Stomach smooth muscle (tissue), 2 donors: ENCODE measurements at regions not wholly inside any gene's neighbourhood (a gene's known extent, or its start where the extent isn't known, plus 50 kb on each side); places are given as distances from the start of the nearest gene placed in this dataset.
"Not testable (repeated sequence)": the region's sequence is repeated elsewhere in the genome, so short reads cannot be mapped to it uniquely, and the experiment has no call there.

ENCODE experiments used
- H3K27ac ChIP-seq: one replicate; pipeline ENCODE4 v1.7.0; 2013; ENCODE audit warnings: mild to moderate bottlenecking, low read length, inconsistent platforms
- H3K27me3 ChIP-seq, 2 donors: one replicate each; pipeline ENCODE4 v1.7.0; 2013; ENCODE audit warnings: low read length in 2 of 2; ENCODE audit not compliant: insufficient read depth in 2 of 2, control insufficient read depth in 1 of 2
- H3K36me3 ChIP-seq, 2 donors: one replicate each; pipeline ENCODE4 v1.7.0; 2013; ENCODE audit warnings: low read length in 2 of 2; ENCODE audit not compliant: control insufficient read depth in 2 of 2, insufficient read depth in 2 of 2
- H3K4me1 ChIP-seq: one replicate; pipeline ENCODE4 v1.7.0; 2013; ENCODE audit warnings: low read length; ENCODE audit not compliant: control insufficient read depth, insufficient read depth
- H3K4me3 ChIP-seq, 2 donors: one replicate each; pipeline ENCODE4 v1.7.0; 2013; ENCODE audit warnings: low read length in 2 of 2
- H3K9ac ChIP-seq, 2 donors: one replicate each; pipeline ENCODE4 v1.7.0; 2013; ENCODE audit warnings: low read length in 2 of 2, mild to moderate bottlenecking in 1 of 2
- H3K9me3 ChIP-seq, 2 donors: one replicate each; pipeline ENCODE4 v1.7.0; 2013; ENCODE audit warnings: low read length in 2 of 2; ENCODE audit not compliant: control insufficient read depth in 2 of 2
- donor health status: healthy.
- donor health status: Pancreatic carcinoma.

DNA sequence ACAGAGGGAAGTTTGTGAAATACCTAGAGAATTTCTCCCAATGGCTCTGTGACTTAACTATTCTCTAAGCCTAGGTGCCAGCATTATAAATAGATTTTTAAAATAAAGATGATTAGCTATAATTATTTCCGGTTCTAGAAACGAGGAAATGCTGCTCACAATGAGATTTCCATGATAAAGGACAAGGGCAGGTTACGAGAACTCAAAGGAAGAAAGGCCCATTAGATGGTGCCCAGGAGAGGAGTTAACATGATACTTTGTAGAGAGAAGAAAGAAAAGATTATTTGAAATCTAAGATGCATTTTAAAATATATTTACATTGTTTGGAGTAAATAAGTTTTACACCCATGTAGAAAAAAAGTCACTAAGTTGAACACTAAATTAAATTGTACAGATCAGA, 538.3 kb upstream of the PTGER4 start:
- no peak overlapping the region for H3K9ac ChIP-seq
- no peak overlapping the region for H3K27ac ChIP-seq
- no peak overlapping the region for H3K4me3 ChIP-seq
- peaks cover 0 to 3% of the 10 kb centered on the region in 2 donors for H3K9me3 ChIP-seq
- H3K36me3 ChIP-seq, result no peaks in the 10 kb centered on the region
- no peaks in the 10 kb centered on the region for H3K27me3 ChIP-seq
- H3K4me1 ChIP-seq, result no peaks in the 10 kb centered on the region

DNA sequence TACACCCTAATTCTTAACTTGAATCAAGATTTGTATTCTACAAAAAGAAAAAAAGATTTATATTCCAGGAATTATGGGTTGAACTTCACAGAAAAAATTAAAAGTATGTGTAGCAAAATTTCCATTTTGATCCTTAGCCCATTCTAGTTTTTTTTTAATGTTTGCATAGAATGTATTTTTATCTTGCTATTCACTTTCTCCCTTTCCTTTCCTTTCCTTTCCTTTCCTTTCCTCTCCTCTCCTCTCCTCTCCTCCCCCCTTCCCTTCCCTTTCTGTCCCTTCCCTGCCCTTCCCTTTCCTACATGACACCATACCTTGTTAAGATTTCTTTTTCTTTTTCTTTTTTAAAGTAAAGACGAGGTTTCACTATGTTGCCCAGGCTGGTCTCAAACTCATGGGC, 542.5 kb upstream of the PTGER4 start:
- no peaks in the 10 kb centered on the region for H3K9me3 ChIP-seq
- no peaks in the 10 kb centered on the region for H3K27me3 ChIP-seq
- H3K27ac ChIP-seq, result no peak overlapping the region
- no peaks in the 10 kb centered on the region for H3K4me1 ChIP-seq
- no peaks in the 10 kb centered on the region for H3K36me3 ChIP-seq
- H3K4me3 ChIP-seq, result no peak overlapping the region
- H3K9ac ChIP-seq, result no peak overlapping the region

DNA sequence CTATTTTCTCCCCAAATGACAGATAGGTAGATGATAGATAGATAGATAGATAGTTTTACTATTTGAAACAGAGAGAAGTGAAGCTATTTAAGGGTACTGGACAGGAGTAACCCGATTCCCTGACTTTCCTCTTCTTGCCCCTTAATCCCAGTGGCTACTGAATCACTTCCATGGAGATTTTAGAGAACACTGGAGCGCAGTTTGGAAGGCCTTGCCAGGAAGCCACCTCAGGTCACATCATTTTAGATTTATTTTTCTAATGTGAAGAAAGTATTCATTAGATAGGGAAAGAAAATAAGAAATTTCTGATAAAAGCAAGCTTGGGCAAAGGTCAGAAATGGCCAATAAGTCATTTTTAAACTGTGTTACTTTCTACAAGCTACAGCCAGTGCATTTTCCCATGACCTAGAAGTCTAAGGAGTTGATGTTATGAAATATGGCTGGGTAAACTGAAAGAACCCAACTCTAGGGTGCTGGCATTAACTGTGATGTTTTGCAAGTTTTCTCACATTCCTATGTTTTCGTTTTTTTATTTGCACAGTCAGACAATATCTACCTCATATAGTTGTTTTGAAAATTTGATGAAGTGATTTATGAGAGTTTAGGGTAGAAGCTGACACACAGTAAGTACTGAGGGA, 544.7 kb upstream of the PTGER4 start:
- no peaks in the 10 kb centered on the region for H3K9me3 ChIP-seq
- no peak overlapping the region for H3K9ac ChIP-seq
- no peaks in the 10 kb centered on the region for H3K36me3 ChIP-seq
- no peaks in the 10 kb centered on the region for H3K27me3 ChIP-seq
- H3K27ac ChIP-seq, result no peak overlapping the region
- no peaks in the 10 kb centered on the region for H3K4me1 ChIP-seq
- no peak overlapping the region for H3K4me3 ChIP-seq

DNA sequence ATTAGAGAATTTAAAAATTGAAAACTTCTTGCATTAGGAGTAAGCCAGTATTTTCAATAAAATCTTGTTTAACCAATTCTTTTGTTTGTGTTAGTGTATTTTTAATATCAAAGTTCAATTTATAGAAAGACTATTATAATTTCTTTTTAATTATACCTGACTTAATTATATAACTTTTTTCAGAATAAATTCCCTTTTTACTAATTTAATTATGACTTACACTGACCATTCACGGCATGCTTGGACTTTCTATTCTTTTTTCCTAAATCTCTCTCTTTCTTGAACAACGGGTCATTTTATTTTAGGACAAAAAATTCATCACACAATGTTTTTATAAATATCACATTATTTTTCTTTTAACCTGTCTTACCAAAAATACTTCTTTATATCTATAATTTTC, 555.3 kb upstream of the PTGER4 start:
- H3K4me3 ChIP-seq, result no peak overlapping the region
- H3K9me3 ChIP-seq, result peaks cover 0 to 2% of the 10 kb centered on the region in 2 donors
- no peaks in the 10 kb centered on the region for H3K27me3 ChIP-seq
- no peaks in the 10 kb centered on the region for H3K36me3 ChIP-seq
- no peak overlapping the region for H3K27ac ChIP-seq
- no peaks in the 10 kb centered on the region for H3K4me1 ChIP-seq
- H3K9ac ChIP-seq, result no peak overlapping the region

DNA sequence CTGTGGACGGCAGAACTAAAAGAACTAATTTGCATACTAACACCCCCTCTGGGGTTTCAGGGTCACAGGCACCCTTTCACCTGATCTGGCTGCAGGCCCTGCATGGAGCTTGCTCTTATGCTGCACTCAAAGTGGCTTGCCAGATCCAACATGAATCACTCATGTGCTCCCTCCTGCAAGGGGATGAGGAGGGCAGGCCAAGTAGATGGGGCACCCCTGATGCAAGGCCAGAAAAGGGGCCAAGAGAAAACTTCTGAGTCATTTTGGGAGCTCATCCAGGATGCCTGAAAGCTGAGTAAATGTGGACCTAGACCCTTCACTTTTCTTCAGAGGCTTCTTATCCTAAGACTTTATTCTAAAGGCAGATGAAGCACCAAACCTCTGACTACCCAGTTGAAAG, 558.5 kb upstream of the PTGER4 start:
- no peak overlapping the region for H3K9ac ChIP-seq
- H3K9me3 ChIP-seq, result peaks cover 0 to 2% of the 10 kb centered on the region in 2 donors
- H3K4me3 ChIP-seq, result no peak overlapping the region
- H3K27me3 ChIP-seq, result no peaks in the 10 kb centered on the region
- H3K36me3 ChIP-seq, result no peaks in the 10 kb centered on the region
- H3K4me1 ChIP-seq, result no peaks in the 10 kb centered on the region
- H3K27ac ChIP-seq, result no peak overlapping the region

DNA sequence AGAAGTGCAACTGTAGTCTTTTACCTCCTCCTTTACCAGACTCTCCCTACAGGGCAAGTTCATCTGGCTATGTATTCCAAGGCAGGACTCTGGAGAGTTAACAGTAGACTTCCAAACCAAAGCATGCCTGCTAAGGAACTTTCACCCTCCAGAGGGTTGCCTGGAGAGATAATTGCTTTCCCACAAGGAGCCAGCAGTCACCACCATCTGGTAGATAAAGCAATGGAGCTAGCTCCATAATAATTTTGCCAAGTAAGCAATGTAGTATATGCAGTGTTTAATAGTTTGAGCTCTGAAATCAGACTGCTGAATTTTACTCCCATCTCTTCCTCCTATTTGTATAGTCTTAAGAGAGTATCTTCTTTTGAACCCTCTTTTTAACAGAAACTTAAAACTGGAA, 566.8 kb upstream of the PTGER4 start:
- H3K27me3 ChIP-seq, result no peaks in the 10 kb centered on the region
- H3K4me1 ChIP-seq, result no peaks in the 10 kb centered on the region

DNA sequence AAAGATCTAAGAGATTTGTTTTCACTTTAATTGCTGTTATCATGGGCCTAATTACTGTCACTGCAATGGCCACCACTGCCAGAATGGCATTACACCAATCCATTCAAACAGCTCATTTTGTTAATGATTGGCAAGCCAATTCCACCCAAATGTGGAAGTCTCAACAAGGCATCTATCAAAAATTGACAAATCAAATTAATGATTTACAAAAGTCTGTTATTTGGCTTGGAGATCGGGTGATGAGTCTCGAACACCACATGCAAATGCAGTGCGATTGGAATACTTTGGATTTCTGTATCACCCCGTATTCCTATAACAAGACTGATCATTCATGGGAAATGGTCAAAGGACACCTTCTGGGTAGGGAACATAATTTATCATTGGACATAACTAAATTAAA, 568.7 kb upstream of the PTGER4 start:
- not testable (repeated sequence) for H3K27ac ChIP-seq, H3K27me3 ChIP-seq, H3K4me3 ChIP-seq, H3K36me3 ChIP-seq, H3K4me1 ChIP-seq, H3K9me3 ChIP-seq, H3K9ac ChIP-seq

More for the DNA sequence above, 566.8 kb upstream of the PTGER4 start:
- Histone ChIP-seq H3K9ac (no peak overlapping the region), H3K4me3 (no peak overlapping the region), H3K27ac (no peak overlapping the region), H3K36me3 (no peaks in the 10 kb centered on the region), H3K9me3 (no peaks in the 10 kb centered on the region)

DNA sequence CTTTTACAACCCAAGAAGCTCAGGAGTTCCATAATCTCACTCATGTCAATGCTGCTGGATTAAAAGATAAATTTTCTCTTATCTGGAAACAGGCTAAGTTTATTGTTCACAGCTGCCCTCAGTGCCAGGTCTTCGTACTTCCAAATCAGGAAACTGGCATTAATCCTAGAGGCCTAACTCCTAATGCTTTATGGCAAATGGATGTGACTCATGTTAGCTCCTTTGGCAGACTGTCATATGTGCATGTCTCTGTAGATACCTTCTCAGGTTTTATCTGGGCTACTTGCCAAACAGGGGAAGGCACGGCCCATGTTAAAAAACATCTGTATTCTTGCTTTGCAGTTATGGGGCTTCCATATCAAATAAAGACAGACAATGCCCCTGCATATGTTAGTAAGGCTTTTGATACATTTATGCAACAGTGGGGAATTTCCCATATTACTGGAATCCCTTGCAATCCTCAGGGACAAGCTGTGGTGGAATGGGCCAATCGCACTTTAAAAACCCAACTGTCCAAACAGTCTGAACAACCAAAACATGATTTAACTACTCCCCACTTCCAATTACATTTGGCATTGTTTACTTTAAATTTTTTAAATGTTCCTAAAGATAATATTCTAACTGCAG, 570.8 kb upstream of the PTGER4 start:
- not testable (repeated sequence) for H3K4me3 ChIP-seq, H3K27me3 ChIP-seq, H3K4me1 ChIP-seq, H3K9ac ChIP-seq, H3K27ac ChIP-seq, H3K9me3 ChIP-seq, H3K36me3 ChIP-seq

DNA sequence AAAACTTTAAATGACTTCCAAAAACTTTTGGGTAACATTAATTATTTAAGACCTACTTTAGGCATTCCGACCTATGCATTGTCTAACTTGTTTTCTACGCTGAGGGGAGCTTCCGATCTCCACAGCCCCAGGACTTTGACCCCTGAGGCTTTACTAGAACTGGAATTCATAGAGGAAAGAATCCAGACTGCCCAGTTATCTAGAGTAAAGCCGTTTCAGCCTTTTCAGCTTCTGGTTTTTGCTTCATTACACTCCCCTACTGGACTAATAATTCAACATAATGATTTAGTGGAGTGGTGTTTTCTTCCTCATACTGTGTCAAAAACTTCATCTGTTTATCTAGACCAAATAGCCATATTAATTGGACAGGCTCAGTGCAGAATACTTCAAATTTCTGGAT, 571.9 kb upstream of the PTGER4 start:
- H3K27me3 ChIP-seq, H3K9ac ChIP-seq, H3K4me3 ChIP-seq, H3K27ac ChIP-seq, H3K4me1 ChIP-seq, H3K9me3 ChIP-seq, H3K36me3 ChIP-seq: not testable (repeated sequence)

DNA sequence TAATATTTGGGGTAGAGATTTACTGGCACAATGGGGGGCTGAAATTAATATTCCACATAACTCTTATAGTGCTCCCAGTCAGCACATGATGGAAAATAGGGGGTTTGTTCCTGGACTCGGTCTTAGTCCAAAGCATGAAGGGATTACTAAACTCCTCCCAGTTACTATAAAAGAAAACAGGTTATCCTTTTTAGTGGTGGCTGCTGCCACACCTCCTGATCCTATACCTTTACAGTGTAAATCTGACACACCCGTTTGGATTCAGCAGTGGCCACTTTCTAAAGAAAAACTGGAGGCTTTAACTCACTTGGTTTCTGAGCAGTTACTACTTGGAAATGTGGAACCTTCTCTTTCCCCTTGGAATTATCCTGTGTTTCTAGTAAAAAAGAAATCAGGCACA, 572.9 kb upstream of the PTGER4 start:
- H3K27ac ChIP-seq, result no peak overlapping the region
- no peak overlapping the region for H3K4me3 ChIP-seq
- no peak overlapping the region for H3K9ac ChIP-seq

DNA sequence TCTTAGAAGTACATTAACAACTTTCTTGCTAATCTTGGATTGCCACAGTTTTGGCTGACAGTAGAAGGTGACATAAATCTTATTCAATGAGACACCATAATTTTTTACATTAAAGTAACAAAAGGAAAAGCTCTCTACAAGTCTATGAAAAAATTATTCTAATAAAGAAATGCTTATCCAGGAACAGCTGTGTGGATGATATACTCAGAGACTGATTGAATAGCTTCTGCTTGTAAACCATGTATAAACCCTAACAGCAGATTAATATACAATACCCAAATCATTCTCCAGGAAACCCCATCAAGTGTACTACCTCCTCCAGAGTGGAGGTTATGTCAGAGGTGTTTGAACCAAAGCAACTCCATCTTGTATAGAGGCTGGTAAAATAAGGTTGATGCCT, 581.4 kb upstream of the PTGER4 start:
- no peak overlapping the region for H3K4me3 ChIP-seq
- no peaks in the 10 kb centered on the region for H3K36me3 ChIP-seq
- no peaks in the 10 kb centered on the region for H3K9me3 ChIP-seq
- H3K27me3 ChIP-seq, result no peaks in the 10 kb centered on the region
- no peaks in the 10 kb centered on the region for H3K4me1 ChIP-seq
- H3K9ac ChIP-seq, result no peak overlapping the region
- no peak overlapping the region for H3K27ac ChIP-seq

More for the DNA sequence above, 572.9 kb upstream of the PTGER4 start:
- Histone ChIP-seq H3K36me3 (no peaks in the 10 kb centered on the region), H3K4me1 (no peaks in the 10 kb centered on the region), H3K27me3 (no peaks in the 10 kb centered on the region), H3K9me3 (peaks cover 0 to 6% of the 10 kb centered on the region in 2 donors)
